GM13977 (cell line): ENCODE measurements at regions not wholly inside any gene's neighbourhood (a gene's known extent, or its start where the extent isn't known, plus 50 kb on each side); places are given as distances from the start of the nearest gene placed in this dataset.
"Not testable (repeated sequence)": the region's sequence is repeated elsewhere in the genome, so short reads cannot be mapped to it uniquely, and the experiment has no call there.

ENCODE experiments used
- DNase-seq: peaks from one replicate; pipeline ENCODE4 v3.0.0; 2012; ENCODE audit warnings: low spot score
- CTCF ChIP-seq: IDR thresholded peaks from 2 replicates; pipeline ENCODE4 v1.5.1; 2012; ENCODE audit warnings: mild to moderate bottlenecking, control low read depth; ENCODE audit not compliant: insufficient read depth; ENCODE audit errors: extremely low read depth, missing control alignments
- in situ Hi-C: fragments of 300-500 bp; cut with MboI; formaldehyde crosslinking; loops from one replicate; pipeline ENCODE4 v1.12.0; 2022; ENCODE audit warnings: low sequenced_read_pairs, low pct_unique_long_range_greater_than_20kb, mixed read lengths, inconsistent platforms; ENCODE audit not compliant: unreplicated experiment

- no peak for DNase-seq
- in situ Hi-C loops: no loop called here
- no peak for TF ChIP-seq CTCF
Observed at GRCh38 chr1:93758842-93759515, 77.3 kb upstream of the BCAR3 start.

GRCh38 chr1:93757256-93758036 lies 75.8 kb upstream of the BCAR3 start:
- TF ChIP-seq CTCF: no peak
- DNase-seq: no peak
- in situ Hi-C loops: no loop called here

GRCh38 chr1:93756657-93757056 lies 75.0 kb upstream of the BCAR3 start:
- no peak for TF ChIP-seq CTCF
- in situ Hi-C loops: no loop called here
- DNase-seq: no peak

GRCh38 chr1:93755251-93755715 lies 73.6 kb upstream of the BCAR3 start:
- in situ Hi-C loops, DNase-seq: not testable (repeated sequence)

- no peak for TF ChIP-seq CTCF
- DNase-seq: no peak
- in situ Hi-C loops: no loop called here
Observed at GRCh38 chr1:93753791-93754763, 72.4 kb upstream of the BCAR3 start.

- TF ChIP-seq CTCF: no peak
- DNase-seq: no peak
- in situ Hi-C loops: no loop called here
Observed at GRCh38 chr1:93751377-93752250, 70.0 kb upstream of the BCAR3 start.
